Suprapubic skin (tissue), 4 donors: ENCODE measurements at regions not wholly inside any gene's neighbourhood (a gene's known extent, or its start where the extent isn't known, plus 50 kb on each side); places are given as distances from the start of the nearest gene placed in this dataset.

Experiments
- DNase-seq, 2 donors: peaks; one replicate each; pipeline ENCODE4 v3.0.0-alpha.2; 2019; ENCODE audit warnings: low spot score in 2 of 2
- H3K27ac ChIP-seq: fragments of 200-600 bp; sonication (generic); one replicate; pipeline ENCODE4 v1.5.1; 2019
- H3K27me3 ChIP-seq: fragments of 200-600 bp; sonication (generic); one replicate; pipeline ENCODE4 v1.5.1; 2019
- H3K36me3 ChIP-seq: fragments of 200-600 bp; sonication (generic); one replicate; pipeline ENCODE4 v1.5.1; 2019
- H3K4me1 ChIP-seq: fragments of 200-600 bp; sonication (generic); one replicate; pipeline ENCODE4 v1.5.1; 2019
- H3K4me3 ChIP-seq: fragments of 200-600 bp; sonication (generic); one replicate; pipeline ENCODE4 v1.5.1; 2019; ENCODE audit warnings: mild to moderate bottlenecking
- H3K9me3 ChIP-seq: fragments of 200-600 bp; sonication (generic); one replicate; pipeline ENCODE4 v1.5.1; 2019
- CTCF ChIP-seq, 2 donors: fragments of 200-600 bp in 1 of 2; fragments of 450-650 bp in 1 of 2; sonication (generic) in 1 of 2; IDR thresholded peaks; one replicate each; pipeline ENCODE4 v1.5.1; 2016 to 2019; ENCODE audit warnings: antibody characterized with exemption in 2 of 2, mild to moderate bottlenecking in 1 of 2, moderate library complexity in 1 of 2
- EP300 ChIP-seq: sonication (generic); formaldehyde crosslinking; IDR thresholded peaks from one replicate; pipeline ENCODE4 v1.6.1; 2017; ENCODE audit warnings: antibody characterized with exemption
- POLR2A ChIP-seq, 2 donors: fragments of 450-650 bp; IDR thresholded peaks; one replicate each; pipeline ENCODE4 v1.6.1; 2017; ENCODE audit warnings: antibody characterized with exemption in 2 of 2, mild to moderate bottlenecking in 2 of 2, moderate library complexity in 2 of 2
- POLR2AphosphoS5 ChIP-seq, 3 donors: sonication (generic); formaldehyde crosslinking; IDR thresholded peaks; one replicate each; pipeline ENCODE4 v1.6.1; 2017; ENCODE audit warnings: antibody characterized with exemption in 3 of 3
- WGBS: methylation state at CpG from one replicate; pipeline ENCODE4 v1.1.5; 2018; 5-methylcytosine and 5-hydroxymethylcytosine counted together

- H3K27ac ChIP-seq, result peak overlapping the region; percentile 49
- DNase-seq, result no peak
- H3K9me3 ChIP-seq, result no peaks in the 10 kb centered on the region
- peaks cover 12% of the 10 kb centered on the region for H3K4me1 ChIP-seq
- no peaks in the 10 kb centered on the region for H3K27me3 ChIP-seq
- H3K4me3 ChIP-seq, result no peak overlapping the region
- WGBS, result 78% methylated on average over 4 of the region's 4 CpGs
- no peaks in the 10 kb centered on the region for H3K36me3 ChIP-seq
- TF ChIP-seq POLR2A (IDR thresholded peaks at IDR 0.05) (no peak), EP300 (no peak), CTCF (IDR thresholded peaks at IDR 0.05) (no peak)
Measured at GRCh38 chr5:96330530-96331140, 102.4 kb downstream of the PCSK1 start.

GRCh38 chr5:96329886-96330529 lies 103.0 kb downstream of the PCSK1 start:
- WGBS, result 86% methylated on average over 2 of the region's 2 CpGs
- no peak overlapping the region for H3K4me3 ChIP-seq
- H3K36me3 ChIP-seq, result no peaks in the 10 kb centered on the region
- H3K4me1 ChIP-seq, result peaks cover 12% of the 10 kb centered on the region
- H3K9me3 ChIP-seq, result no peaks in the 10 kb centered on the region
- TF ChIP-seq EP300 (no peak), POLR2A (IDR thresholded peaks at IDR 0.05) (no peak), CTCF (IDR thresholded peaks at IDR 0.05) (no peak), POLR2AphosphoS5 (IDR thresholded peaks at IDR 0.05) (no peak)
- DNase-seq, result no peak
- peak overlapping the region; percentile 49 for H3K27ac ChIP-seq
- no peaks in the 10 kb centered on the region for H3K27me3 ChIP-seq

- no peak for DNase-seq
- WGBS, result 97% methylated on average over 1 of the region's 1 CpG
- no peaks in the 10 kb centered on the region for H3K9me3 ChIP-seq
- TF ChIP-seq POLR2AphosphoS5 (IDR thresholded peaks at IDR 0.05) (no peak), POLR2A (IDR thresholded peaks at IDR 0.05) (no peak), CTCF (IDR thresholded peaks at IDR 0.05) (no peak), EP300 (no peak)
- H3K36me3 ChIP-seq, result no peaks in the 10 kb centered on the region
- no peak overlapping the region for H3K4me3 ChIP-seq
- H3K27ac ChIP-seq, result no peak overlapping the region
- H3K27me3 ChIP-seq, result no peaks in the 10 kb centered on the region
- H3K4me1 ChIP-seq, result peaks cover 12% of the 10 kb centered on the region
Measured at GRCh38 chr5:96329289-96329688, 103.8 kb downstream of the PCSK1 start.

- 78% methylated on average over 2 of the region's 2 CpGs for WGBS
- no peak for DNase-seq
- H3K4me1 ChIP-seq, result peaks cover 12% of the 10 kb centered on the region
- no peak for TF ChIP-seq CTCF (IDR thresholded peaks at IDR 0.05)
- TF ChIP-seq POLR2A (IDR thresholded peaks at IDR 0.05), result no peak
- TF ChIP-seq POLR2AphosphoS5 (IDR thresholded peaks at IDR 0.05), result no peak
- no peak for TF ChIP-seq EP300
- H3K4me3 ChIP-seq, result no peak overlapping the region
- no peaks in the 10 kb centered on the region for H3K36me3 ChIP-seq
- H3K27me3 ChIP-seq, result no peaks in the 10 kb centered on the region
- no peaks in the 10 kb centered on the region for H3K9me3 ChIP-seq
- no peak overlapping the region for H3K27ac ChIP-seq
Measured at GRCh38 chr5:96327722-96328121, 105.3 kb downstream of the PCSK1 start.

- Histone ChIP-seq H3K9me3 (no peaks in the 10 kb centered on the region), H3K27ac (no peak overlapping the region), H3K4me1 (peaks cover 12% of the 10 kb centered on the region), H3K27me3 (no peaks in the 10 kb centered on the region), H3K36me3 (no peaks in the 10 kb centered on the region), H3K4me3 (no peak overlapping the region)
- TF ChIP-seq EP300, result no peak
- no peak for TF ChIP-seq POLR2A (IDR thresholded peaks at IDR 0.05)
- TF ChIP-seq POLR2AphosphoS5 (IDR thresholded peaks at IDR 0.05), result no peak
- TF ChIP-seq CTCF (IDR thresholded peaks at IDR 0.05), result no peak
- DNase-seq, result no peak
- 89% methylated on average over 4 of the region's 4 CpGs for WGBS
Measured at GRCh38 chr5:96326902-96327301, 106.1 kb downstream of the PCSK1 start.
